T1000 (cell line): ENCODE measurements at regions not wholly inside any gene's neighbourhood (a gene's known extent, or its start where the extent isn't known, plus 50 kb on each side); places are given as distances from the start of the nearest gene placed in this dataset.

ENCODE experiments used
- DNase-seq: peaks from one replicate; lab custom pipeline; 2025; ENCODE audit warnings: mixed read lengths; lab: John Stamatoyannopoulos, UW

DNA sequence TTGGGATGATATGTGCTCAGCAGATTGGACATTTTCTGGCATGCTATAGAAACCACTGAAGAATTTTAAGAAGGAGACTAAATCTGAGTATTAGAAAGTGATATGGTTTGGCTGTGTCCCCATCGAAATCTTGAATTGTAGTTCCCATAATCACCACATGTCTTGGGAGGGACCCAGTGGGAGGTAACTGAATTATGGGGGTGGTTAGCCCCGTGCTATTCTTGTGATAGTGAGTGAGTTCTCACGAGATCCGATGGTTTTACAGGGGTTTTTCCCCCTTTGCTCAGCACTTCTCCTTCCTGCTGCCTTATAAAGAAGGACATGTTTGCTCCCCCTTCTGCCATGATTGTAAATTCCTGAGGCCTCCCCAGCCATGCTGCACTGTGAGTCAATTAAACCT is 535.9 kb upstream of the VRK2 start:
- no peak for DNase-seq

DNA sequence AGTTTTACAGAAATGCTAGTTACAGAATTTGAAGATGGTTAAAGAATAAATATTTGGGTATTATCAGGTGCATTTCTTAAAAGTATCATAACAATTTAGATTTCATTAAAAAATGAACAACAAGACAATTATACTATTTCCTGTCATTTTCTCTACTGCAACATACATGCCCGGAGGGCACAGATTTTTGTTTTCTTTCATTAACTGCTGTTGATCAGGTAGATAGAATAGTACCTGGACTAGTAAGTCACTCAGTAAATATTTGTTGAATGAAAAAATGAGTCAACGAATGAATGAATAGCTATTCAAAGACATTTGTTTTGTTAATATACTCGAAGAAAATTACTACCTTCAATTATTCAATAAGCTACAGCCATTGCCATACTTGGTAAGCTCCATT is 531.2 kb upstream of the VRK2 start:
- no peak for DNase-seq

DNA sequence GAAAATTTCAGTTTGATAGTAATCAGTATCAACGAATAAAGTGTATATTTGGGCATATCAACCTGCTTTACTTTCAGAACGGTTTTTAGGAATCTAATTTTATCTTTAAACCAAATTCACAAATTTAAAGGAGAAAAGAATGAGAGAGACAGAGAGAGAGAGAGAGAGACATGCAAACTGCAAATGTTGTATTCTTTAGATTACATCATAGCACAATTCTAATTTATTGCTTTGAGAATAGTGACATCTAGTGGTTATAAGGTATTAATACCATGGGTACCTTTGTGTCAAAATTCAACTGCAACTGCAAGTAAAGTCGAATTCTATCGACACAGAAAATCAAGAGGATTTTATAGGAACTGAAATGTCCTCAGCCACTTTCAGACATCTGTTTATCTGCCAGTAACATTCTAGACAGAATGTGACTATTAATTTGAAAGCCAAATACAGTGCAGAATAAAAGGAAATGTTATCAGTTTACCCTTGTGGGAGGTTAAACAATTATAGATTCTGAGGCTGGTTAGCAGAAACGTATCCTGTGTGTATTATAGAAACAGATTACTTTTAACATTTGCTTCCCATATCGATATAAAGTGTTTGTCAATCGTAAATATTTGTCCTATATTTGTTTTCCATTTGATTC is 529.8 kb upstream of the VRK2 start:
- no peak for DNase-seq

DNA sequence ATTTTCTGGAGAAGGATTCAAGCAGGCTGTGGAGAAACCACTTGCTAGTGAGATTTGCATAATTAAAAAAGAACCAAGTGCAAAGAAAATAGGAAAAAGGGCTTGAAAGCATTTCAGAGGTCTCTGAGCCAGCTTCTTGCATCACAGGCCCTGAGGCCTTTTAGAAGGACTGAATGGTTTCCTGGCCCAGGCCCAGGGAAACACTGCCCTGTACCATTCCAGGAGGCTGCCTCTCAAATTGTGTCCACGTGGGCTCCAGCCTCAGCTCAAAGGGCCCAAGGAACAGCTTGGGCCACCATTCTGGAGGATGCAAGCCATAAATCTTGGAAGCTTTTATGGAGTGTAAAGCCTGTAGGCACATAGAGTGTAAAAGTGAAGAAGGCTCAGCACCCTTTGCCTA is 523.3 kb upstream of the VRK2 start:
- no peak for DNase-seq

DNA sequence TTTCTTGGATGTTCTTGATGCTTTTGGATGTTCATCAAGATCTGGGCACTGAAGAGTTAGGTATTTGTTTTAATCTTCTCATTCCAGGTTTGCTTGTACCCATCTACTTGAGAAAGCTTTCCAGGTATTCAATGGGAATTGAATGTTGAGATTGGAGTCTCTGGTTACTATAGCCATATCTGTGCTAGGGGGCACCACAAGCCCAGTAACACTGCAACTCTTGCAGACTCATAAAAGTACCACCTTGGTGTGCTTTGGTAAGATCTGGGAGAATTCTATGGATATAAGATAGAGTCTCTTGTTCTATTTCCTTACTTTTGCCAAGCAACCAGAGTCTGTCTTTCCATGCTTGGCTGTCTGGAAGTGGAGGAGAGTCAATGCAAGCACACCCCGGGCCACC is 518.9 kb upstream of the VRK2 start:
- DNase-seq, result no peak

DNA sequence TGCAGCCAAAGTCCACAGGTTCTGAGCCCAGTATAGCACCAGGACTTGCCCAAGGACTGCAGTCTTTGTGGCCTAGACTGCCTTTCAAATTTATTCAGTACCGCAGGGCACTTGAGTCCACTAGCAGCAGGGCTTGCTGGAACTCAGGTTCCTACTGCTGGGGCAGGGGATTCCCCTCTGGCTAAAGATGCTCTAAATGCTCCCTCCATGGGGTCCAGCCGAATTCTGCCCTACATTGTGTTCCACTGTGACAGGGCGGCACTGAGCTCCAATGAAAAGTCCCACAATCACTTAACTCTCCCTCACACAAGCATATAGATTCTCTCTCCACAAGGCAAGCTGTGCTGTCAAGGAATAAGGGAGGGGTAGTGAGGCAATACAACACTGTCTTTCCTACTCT is 518.1 kb upstream of the VRK2 start:
- no peak for DNase-seq

DNA sequence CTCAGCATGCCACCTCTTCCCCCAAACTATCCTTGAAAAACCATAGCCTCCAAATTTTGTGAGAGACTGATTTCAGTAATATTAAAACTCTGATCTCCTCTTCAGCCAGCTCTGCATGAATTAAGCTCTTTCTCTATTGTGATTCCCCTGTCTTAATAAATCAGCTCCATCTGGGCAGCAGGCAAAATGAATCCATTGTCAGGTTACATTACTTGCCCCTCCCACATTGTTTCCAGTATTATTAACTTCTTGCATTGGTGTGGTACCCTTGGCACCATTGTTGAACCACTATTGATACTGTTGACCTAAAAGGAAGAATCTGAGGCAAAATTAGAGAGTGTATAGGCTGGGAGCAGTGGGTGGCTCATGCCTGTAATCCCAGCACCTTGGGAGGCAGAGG is 512.2 kb upstream of the VRK2 start:
- no peak for DNase-seq

DNA sequence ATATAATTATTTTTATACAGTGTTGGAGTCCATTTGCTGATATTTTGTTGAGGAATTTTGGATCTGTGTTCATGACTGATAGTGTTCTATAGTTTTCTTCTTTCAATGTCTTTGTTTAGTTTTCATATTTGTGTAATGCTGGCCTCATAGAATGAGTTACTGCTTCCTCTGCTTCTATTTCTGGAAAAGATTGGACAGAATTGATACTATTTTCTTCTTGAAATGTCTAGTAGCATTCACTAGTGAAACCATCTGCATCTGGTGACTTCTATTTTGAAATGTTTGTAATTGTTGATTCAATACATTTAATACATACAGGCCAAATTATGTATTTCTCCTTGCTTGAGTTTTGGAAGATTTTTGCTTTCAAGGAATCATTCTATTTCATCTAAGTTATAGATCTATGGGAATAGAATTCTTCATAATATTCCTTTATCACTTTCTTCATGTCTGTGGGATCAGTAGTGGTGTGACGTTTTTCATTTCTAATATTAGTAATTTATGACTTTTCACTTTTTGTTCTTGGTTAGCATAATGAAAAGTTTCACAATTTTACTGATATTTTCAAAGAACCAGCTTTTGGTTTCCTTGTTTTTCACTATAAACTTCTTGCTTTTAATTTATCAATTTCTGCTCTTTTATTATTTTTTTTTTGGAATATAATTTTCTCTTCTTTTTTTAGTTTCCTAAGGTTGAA is 509.9 kb upstream of the VRK2 start:
- no peak for DNase-seq

DNA sequence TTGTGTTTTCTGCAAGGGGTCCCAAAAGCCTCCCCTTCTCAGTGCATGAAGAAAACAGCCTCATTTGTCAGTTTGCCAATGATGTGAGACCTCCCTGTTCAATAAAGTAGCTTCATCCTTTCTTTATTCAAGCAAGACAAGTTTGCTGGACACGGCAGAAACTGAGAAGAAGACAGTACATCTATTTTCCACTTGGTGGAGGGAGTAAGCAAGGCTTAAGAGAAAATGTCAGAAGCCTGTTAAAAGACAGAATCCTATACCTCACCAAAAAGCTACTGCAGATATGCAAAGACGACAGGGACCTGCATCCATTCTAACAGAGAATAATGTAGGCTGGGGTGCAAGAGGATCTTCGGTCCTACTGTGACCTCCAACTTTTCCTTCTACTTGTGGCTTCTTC is 506.8 kb upstream of the VRK2 start:
- no peak for DNase-seq

DNA sequence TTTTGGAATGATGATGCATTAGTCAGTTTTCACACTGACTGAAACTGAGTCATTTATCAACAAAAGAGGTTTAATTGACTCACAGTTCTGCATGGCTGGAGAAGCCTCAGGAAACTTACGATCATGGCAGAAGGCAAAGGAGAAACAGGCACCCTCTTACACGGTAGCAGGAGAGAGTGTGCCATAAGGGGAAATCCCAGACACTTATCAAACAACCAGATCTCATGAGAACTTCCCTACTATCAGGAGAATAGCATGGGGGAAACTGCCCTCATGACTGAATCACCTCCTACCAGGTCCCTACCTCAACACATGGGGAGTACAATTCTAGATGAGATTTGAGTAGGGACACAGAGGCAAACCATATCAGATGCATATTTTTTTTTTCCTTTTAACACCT is 504.5 kb upstream of the VRK2 start:
- DNase-seq, result no peak

DNA sequence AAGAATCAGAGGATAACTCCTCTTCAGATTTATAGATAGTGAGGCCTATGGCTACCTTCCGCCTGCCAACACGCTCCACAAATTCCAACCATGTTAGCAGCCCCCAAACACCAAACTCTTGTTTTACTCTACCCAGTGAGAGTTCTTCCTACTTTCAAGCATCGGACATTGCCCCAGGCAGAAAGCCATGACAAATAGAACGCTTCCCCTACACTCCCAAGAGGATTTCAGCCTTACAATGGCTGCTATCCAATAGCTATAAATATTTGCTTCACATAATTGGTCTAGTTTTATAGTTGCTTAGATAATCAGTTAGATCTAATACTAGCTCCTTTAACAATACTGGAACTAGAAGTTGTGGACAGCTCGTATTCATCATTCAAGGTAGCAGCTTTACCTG is 503.4 kb upstream of the VRK2 start:
- DNase-seq, result no peak

DNA sequence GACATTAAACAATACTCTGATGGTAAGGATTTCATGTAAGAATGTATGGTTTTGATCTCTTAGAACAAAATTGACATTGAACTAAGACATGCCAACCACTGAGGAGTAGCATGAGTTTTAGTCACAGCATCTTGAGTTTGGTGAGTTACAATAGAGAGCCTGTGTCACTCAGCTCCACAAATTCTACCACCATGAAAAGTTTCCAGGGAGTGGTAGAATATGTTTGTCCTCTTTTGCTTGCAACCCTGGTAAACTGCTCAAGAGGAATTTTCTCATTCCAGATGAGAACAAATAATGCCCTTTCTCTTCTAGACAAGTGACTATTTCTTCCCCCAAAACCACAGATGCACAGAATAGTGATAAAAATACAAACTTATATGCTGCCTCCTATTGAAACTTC is 502.0 kb upstream of the VRK2 start:
- no peak for DNase-seq

DNA sequence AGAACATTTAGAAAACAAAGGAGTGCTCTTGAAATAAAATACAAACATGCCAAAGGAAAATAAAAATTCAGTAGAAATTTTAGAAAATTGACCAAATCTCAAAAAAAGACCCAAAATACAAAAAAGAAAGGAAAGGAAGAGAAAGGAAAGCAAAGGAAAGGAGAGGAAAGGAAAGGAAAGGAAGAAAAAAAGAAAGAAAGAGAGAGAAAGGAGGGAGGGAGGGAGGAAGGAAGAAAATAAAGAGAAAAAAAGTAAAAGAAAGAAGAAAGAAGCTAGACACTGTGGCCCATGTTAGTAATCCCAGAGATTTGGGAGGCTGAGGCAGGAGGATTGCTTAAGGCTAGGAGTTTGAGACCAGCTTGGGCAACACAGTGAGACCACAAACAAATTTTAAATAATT is 500.1 kb upstream of the VRK2 start:
- DNase-seq, result no peak

DNA sequence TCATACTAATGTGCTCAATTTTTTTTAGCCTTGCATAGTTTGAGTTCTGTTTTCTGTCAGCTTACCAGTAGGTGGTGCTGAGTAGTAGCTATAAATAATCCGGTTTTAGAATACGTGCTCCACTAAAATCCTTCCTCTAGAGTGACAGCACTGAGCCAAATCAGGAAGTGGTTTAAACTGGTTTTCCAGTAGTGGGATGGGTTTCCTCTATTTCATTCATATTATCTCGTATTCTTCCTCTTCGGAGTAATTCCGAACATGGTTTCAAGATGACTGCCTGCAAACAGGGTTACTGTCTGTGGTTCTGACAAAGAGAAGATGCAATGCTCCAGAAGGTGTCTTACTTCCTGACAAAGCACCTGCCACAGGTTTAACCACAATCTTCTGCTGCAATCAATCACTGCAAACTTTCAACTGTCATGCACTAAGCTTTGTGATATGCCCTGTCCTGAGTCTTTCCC is 496.9 kb upstream of the VRK2 start:
- DNase-seq, result no peak

DNA sequence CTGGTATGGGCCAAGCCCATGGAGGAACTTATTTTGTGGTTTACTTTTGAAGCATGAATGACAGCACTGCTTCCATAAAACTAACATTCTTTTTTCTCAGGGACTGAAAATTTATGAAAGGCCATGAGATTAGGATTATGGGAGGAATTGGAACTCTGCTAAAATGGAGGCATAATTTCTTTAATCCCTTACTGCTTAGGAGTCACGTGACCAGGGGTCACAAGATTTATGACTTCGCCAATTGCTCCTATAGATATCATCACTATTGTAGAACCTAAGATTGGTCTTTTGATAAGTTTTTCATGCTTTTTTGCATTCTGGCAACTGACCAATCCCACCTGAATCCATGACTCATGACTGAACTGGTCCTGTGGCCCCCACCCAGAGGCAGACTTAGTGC is 495.7 kb upstream of the VRK2 start:
- DNase-seq, result no peak

DNA sequence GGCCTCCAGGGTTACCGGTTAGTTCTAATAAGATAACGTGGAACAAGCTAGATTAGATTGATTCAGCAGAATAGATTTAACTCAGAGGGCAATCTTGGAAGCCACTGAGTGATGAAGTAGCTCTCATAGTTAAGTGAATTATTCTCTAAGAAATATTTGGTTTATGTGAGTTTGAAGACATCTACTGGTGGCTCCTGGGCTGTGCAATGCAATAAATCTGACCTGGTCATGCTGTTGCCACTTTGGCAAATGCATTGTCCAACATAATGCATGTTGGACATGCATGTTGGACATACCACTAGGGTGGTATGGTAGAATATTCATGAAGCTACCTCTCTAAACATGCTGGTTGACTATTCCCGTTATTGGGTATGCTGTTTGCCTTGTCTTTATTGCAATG is 493.7 kb upstream of the VRK2 start:
- no peak for DNase-seq

DNA sequence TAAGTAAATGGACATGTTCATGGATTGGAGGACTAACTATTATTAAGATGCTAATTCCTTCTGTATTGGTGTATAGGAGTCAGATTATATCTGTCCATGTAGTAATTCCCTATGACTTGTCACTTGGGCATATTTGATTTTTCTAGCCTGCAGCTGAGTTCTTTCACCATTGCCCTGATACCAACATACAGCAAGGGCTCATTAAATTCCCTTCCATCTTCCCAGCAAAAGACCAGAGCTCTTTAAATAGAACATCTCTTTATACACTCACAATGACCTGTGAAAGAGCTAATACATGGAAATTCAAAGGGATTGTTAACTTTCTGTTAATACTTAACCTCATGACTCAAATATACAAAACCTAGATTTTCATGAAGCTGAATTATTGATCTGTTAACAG is 492.3 kb upstream of the VRK2 start:
- no peak for DNase-seq

DNA sequence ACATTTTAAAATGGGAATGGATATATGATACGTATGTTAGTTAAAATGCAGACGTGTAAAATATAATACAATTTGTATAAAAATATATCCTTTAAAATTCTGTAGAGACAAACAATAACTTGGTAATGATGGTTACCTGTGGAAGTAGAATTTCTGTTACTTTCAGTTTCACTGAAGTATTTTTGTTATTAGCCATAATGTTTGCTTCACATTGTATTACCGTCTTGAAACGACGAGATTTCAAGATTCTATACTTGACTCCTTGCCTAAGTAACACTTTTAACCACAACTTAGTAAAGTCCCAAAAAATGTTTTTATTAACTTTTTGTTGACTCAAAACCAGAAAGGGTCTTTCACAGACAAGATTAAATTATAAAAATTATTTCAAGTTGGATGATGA is 488.3 kb upstream of the VRK2 start:
- DNase-seq, result no peak

DNA sequence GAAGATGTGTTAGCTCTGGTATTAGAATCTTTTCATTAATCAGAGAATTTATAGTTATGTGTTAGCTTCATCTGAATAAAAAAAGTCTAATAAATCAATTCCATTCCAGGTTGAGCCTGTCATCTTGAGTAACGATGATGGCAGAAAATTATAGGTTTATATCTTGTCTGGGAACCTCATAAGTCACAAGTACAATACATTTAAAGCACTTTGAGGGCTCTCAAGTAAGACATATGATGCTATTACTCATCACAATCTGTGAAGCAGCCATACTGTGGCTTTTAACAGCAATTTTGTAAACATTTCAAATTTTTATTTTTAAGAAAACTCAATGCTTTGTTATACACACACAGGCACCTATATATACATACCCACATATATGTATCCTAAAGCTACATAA is 484.1 kb upstream of the VRK2 start:
- DNase-seq, result no peak

DNA sequence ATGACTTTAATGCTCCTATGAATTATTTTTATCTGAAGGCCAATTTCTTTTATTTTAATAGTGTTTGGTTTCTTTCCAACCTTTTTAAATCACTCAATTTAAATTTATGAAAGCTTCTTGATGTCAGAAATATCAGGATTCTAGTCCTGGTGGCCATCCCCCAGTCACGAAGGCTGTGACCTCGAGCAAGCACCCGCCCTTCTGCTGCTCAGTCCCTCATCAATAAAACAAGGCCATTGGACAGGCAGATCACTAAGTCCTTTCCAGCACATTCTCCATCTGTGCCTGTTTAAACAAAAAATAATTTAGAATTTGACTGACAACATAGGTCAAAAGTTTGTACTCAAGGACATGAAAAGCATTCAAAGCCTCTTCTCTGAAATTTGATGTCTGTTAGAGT is 483.6 kb upstream of the VRK2 start:
- no peak for DNase-seq

DNA sequence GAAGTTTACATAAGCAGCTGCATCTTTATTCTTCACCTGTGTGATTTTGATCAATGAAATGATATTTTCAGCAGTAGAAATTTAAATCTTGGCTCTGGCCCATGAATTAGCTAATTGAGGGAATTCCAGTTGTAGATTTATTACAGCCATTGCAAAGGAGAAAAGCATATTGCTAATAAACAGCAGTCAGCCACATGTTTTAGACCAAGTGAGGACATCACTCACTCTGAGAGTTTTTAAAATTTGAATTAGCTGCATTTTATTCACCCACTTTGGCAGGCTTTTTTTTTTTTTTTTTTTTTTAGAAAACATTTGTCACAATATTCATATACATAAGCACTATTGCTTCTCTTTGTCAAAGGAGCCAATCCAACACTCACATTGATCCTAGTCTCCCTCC is 479.4 kb upstream of the VRK2 start:
- no peak for DNase-seq

DNA sequence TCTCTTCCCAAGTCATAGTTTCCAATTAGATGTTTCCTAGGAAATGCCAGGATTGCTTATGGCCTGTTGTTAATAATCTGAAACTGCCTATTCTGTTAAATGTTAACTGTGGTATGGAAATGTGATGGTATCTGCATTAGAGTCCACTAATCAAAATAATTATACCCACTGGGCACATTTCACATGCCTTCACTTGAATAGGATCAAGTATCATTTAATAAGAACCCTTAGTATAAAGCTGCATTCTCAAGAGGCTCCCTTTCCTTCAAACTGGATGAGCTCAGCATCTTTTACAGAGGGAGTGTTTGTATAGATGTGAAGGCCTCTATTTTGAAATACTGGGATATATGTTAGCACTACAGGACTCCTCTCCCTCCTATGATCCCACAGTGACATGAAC is 477.2 kb upstream of the VRK2 start:
- DNase-seq, result no peak

DNA sequence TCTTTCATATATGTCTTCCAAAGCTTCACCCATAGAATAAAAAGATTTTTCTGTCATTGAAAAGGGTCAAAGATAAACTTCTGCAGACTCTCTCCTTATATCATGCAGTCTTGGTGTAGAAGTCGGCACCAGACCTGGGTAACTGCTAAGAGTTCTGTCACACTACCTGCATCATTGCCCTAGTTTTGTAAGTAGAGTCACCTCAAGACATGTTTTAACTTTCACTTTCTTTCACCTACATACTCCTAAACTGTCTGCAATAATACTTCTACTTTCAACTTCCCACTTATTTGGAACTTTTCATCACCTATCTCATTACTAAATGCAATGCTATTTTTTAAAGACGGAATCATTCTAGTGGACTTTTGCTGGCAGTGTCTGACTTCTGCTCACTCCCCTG is 475.6 kb upstream of the VRK2 start:
- DNase-seq, result no peak

DNA sequence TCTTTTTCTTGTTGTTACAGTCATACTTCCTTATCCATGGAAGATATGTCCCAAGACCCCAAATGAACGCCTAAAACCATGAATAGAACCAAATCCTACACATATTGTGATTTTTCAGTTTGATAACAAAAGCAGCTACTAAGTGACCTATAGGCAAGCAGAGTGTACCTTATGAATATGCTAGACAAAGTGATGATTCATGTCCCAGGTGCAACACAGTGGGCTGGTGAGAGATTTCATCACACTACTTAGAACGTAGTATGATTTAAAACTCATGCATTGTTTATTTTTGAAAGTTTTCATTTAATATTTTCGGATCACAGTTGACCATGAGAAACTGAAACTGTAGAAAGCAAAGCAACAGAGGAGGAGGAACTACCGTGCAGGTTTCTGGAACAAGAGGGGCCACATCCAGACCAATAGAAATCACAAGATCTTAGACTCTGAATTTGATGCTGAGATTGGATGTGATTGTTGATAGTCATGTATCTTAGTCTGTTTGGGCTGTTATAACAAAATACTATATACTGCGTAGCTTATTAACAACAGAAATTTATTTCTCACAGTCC is 470.8 kb upstream of the VRK2 start:
- DNase-seq, result no peak
